ENCODE measurements at regions not wholly inside any gene's neighbourhood (a gene's known extent, or its start where the extent isn't known, plus 50 kb on each side); places are given as distances from the start of the nearest gene placed in this dataset.

- no peak for TF ChIP-seq CTCF (IDR thresholded peaks at IDR 0.05; ENCODE audit: poor library complexity)
- no peak for TF ChIP-seq EZH2 (IDR thresholded peaks at IDR 0.05; ENCODE audit: borderline replicate concordance)
Observed at GRCh38 chr3:95354489-95354888, 1291.6 kb downstream of the NSUN3 start.
